ENCODE measurements at regions not wholly inside any gene's neighbourhood (a gene's known extent, or its start where the extent isn't known, plus 50 kb on each side); places are given as distances from the start of the nearest gene placed in this dataset.

DNA sequence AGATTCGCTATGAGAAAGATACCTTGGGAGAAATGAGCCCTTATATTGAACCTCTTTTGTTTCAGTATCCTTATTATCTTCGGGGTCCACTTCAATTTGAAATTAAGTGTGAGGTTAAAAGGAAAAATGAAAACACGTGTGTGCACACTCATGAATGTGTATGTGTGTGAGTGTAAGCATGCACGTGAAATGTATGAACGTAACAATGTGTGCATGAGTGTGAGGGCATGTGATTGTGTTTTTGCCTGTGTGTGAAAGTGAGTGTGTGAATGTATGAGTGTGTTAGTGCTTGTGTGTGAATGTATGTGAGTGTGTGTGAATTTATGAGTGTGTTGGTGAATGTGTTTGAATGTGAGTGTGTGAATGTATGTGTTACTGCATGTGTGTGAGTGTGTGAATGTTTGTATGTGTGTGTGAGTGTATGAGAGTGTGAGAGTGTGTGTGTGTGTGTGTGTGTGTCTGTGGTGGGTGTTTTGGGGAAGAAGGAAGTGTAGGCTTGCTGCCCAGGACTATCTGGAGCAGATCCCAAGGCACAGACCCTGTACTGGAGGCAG is 224.0 kb upstream of the CDH13 start:
- intact Hi-C loops (cut with micrococcal nuclease) (no loop called here), in situ Hi-C loops (cut with MboI) (no loop called here)
- ChIA-PET POLR2A (no interaction called here), CTCF (ENCODE audit: low intra/inter-chr PET ratio) (no interaction called here)
- TF ChIP-seq, protein P1, sequence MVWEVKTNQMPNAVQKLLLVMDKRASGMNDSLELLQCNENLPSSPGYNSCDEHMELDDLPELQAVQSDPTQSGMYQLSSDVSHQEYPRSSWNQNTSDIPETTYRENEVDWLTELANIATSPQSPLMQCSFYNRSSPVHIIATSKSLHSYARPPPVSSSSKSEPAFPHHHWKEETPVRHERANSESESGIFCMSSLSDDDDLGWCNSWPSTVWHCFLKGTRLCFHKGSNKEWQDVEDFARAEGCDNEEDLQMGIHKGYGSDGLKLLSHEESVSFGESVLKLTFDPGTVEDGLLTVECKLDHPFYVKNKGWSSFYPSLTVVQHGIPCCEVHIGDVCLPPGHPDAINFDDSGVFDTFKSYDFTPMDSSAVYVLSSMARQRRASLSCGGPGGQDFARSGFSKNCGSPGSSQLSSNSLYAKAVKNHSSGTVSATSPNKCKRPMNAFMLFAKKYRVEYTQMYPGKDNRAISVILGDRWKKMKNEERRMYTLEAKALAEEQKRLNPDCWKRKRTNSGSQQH (CRISPR knock-in tag; IDR thresholded peaks at IDR 0.05), result peak; percentile 36; the same call in 1 of the 2 replicates
- TF ChIP-seq E2F3 (CRISPR knock-in tag; IDR thresholded peaks at IDR 0.05), result no peak
- TF ChIP-seq OTX1 (CRISPR knock-in tag; IDR thresholded peaks at IDR 0.05), result 0 out of 2 replicates have a peak, but pooled peaks have one; percentile 30
- TF ChIP-seq, protein P2, sequence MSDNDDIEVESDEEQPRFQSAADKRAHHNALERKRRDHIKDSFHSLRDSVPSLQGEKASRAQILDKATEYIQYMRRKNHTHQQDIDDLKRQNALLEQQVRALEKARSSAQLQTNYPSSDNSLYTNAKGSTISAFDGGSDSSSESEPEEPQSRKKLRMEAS (CRISPR knock-in tag; IDR thresholded peaks at IDR 0.05), result no peak
- no peak for TF ChIP-seq FOXK1 (CRISPR knock-in tag; IDR thresholded peaks at IDR 0.05; ENCODE audit: borderline replicate concordance)
- H3K27me3 ChIP-seq (ENCODE audit: control insufficient read depth in 2 of 2, insufficient read depth in 2 of 2, low read length in 2 of 2), result no peaks in the 10 kb centered on the region
- H3K4me1 ChIP-seq (replicated peaks in 1 of 2; ENCODE audit: control insufficient read depth in 2 of 2, insufficient read depth in 2 of 2, low read length in 2 of 2), result no peaks in the 10 kb centered on the region
- no peak overlapping the region for H3K9ac ChIP-seq (ENCODE audit: insufficient read depth in 1 of 2, low read depth in 2 of 2, low read length in 2 of 2)
- H3K9me3 ChIP-seq (replicated peaks; ENCODE audit: control insufficient read depth, insufficient read depth, low read depth, low read length), result no peaks in the 10 kb centered on the region
- no peak overlapping the region for H2AFZ ChIP-seq (ENCODE audit: low read depth, low read length)
- no peak for DNase-seq (ENCODE audit: extremely low read depth in 1 of 4, low spot score in 3 of 4)
- no peaks in the 10 kb centered on the region for H3K36me3 ChIP-seq (ENCODE audit: control insufficient read depth, insufficient read depth, low read length)
- no peaks in the 10 kb centered on the region for H4K20me1 ChIP-seq (replicated peaks; ENCODE audit: control insufficient read depth, insufficient read depth, low read length)
- H3K9me1 ChIP-seq (ENCODE audit: control insufficient read depth, insufficient read depth, low read length), result no peaks in the 10 kb centered on the region
- H3K4me3 ChIP-seq, result no peak overlapping the region
- BruUV-seq (replicated peaks), result no TSS peak
- no peaks in the 10 kb centered on the region for H3K79me2 ChIP-seq (ENCODE audit: control insufficient read depth, insufficient read depth, low read length)
- no peak overlapping the region for H3K27ac ChIP-seq (ENCODE audit: extremely low read depth, low read depth, low read length)
- FAIRE-seq, result no peak
- H3K4me2 ChIP-seq (ENCODE audit: insufficient read depth, low read length), result no peak overlapping the region
- no peak for ATAC-seq
- 0% methylated on average over 5 of the region's 5 CpGs for WGBS (ENCODE audit: insufficient coverage, low coverage, missing lambda C conversion rate)

All from K562 (cell line).